Prostate gland (tissue), 2 donors: ENCODE measurements at regions not wholly inside any gene's neighbourhood (a gene's known extent, or its start where the extent isn't known, plus 50 kb on each side); places are given as distances from the start of the nearest gene placed in this dataset.
"Not testable (repeated sequence)": the region's sequence is repeated elsewhere in the genome, so short reads cannot be mapped to it uniquely, and the experiment has no call there.

ENCODE experiments used
- CTCF ChIP-seq, 4 experiments: fragments of 200-600 bp in 2 of 4; fragments of 450-650 bp in 2 of 4; sonication (generic) in 2 of 4; IDR thresholded peaks; 1 replicate in 3 of 4; 2 replicates in 1 of 4; pipeline ENCODE4 v1.5.1; 2016 to 2019; ENCODE audit warnings: antibody characterized with exemption in 4 of 4, mild to moderate bottlenecking in 2 of 4, moderate library complexity in 2 of 4
- POLR2A ChIP-seq: fragments of 450-650 bp; IDR thresholded peaks from one replicate; pipeline ENCODE4 v1.6.1; 2016; ENCODE audit warnings: antibody characterized with exemption, mild to moderate bottlenecking

GRCh38 chr7:79400-80055 is 112.8 kb upstream of the FAM20C start:
- TF ChIP-seq POLR2A; CTCF (IDR thresholded peaks at IDR 0.05): not testable (repeated sequence)
